ENCODE measurements at regions not wholly inside any gene's neighbourhood (a gene's known extent, or its start where the extent isn't known, plus 50 kb on each side); places are given as distances from the start of the nearest gene placed in this dataset.

GRCh38 chr5:89758146-89758545 lies 651.4 kb downstream of the CETN3 start:
- TF ChIP-seq POLR2A (IDR thresholded peaks at IDR 0.05; ENCODE audit: low read depth, low read length), result no peak
- no peak for TF ChIP-seq TAF1 (IDR thresholded peaks at IDR 0.05; ENCODE audit: borderline replicate concordance, low read depth, low read length)

Measured in GM12892 (cell line).